ENCODE measurements at regions not wholly inside any gene's neighbourhood (a gene's known extent, or its start where the extent isn't known, plus 50 kb on each side); places are given as distances from the start of the nearest gene placed in this dataset.
"Not testable (repeated sequence)": the region's sequence is repeated elsewhere in the genome, so short reads cannot be mapped to it uniquely, and the experiment has no call there.

DNA sequence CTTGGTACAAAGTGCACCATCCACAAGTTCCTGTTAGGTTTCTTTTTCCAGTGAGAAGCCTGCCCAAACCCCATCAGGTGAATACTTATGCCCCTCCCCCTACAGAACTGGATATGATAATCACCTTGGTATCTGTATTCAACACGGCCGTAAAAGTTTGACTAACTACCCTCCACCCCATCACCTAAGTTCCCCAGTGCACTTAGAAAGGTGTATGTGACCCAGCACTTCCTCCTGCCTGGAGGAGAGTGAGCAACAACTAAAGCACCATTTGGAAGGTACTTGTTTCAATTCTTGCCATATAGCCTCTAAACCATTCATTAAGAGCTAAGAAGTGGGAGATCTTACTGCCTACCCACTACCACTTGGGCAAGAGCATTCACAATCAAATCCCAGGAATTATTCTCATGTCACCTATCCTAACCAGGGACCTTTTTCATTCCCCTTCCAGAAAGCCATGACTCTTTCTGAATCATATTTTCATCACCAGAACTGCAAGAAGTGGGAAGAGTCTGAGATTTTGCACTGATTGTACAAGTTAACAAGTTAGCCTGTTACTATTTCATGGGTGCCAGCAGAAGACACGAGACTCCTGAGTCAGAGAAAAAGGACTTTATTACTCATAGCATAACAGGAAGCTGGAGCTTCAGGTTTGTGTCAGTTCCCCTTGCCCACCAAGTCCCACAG lies 53.5 kb upstream of the NDUFV2 start:
- intact Hi-C loops (cut with DNase I, micrococcal nuclease): no loop called here
- Histone ChIP-seq H3K4me1 (ENCODE audit: low read depth) (no peaks in the 10 kb centered on the region), H3K9me3 (peaks cover 23% of the 10 kb centered on the region), H3K4me3 (no peak overlapping the region), H3K36me3 (ENCODE audit: low read depth) (no peaks in the 10 kb centered on the region)
- DNase-seq (no peak), ATAC-seq (peak; percentile 81)
- TF ChIP-seq, protein P1, sequence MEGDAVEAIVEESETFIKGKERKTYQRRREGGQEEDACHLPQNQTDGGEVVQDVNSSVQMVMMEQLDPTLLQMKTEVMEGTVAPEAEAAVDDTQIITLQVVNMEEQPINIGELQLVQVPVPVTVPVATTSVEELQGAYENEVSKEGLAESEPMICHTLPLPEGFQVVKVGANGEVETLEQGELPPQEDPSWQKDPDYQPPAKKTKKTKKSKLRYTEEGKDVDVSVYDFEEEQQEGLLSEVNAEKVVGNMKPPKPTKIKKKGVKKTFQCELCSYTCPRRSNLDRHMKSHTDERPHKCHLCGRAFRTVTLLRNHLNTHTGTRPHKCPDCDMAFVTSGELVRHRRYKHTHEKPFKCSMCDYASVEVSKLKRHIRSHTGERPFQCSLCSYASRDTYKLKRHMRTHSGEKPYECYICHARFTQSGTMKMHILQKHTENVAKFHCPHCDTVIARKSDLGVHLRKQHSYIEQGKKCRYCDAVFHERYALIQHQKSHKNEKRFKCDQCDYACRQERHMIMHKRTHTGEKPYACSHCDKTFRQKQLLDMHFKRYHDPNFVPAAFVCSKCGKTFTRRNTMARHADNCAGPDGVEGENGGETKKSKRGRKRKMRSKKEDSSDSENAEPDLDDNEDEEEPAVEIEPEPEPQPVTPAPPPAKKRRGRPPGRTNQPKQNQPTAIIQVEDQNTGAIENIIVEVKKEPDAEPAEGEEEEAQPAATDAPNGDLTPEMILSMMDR (IDR thresholded peaks at IDR 0.05): no peak

DNA sequence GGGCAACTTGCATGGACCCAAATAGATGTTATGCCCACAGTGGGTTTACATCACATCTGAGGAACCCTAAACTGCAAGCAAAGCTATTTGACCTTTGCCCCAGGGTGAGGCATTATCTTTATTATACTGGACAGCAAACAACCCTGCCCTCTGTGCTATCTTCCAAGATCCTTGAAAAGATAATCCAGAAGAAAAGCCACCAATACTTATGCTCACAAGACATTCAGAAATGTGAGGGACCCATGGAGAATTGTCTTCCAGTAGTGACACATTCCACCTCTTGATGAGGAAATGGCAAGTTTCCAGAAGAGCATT lies 53.0 kb upstream of the NDUFV2 start:
- TF ChIP-seq, protein P1 (IDR thresholded peaks at IDR 0.05): no peak
- DNase-seq: no peak
- peak; percentile 79 for ATAC-seq
- H3K4me3 ChIP-seq: no peak overlapping the region
- no peaks in the 10 kb centered on the region for H3K36me3 ChIP-seq (ENCODE audit: low read depth)
- intact Hi-C loops (cut with DNase I, micrococcal nuclease): no loop called here
- peaks cover 23% of the 10 kb centered on the region for H3K9me3 ChIP-seq
- no peaks in the 10 kb centered on the region for H3K4me1 ChIP-seq (ENCODE audit: low read depth)

DNA sequence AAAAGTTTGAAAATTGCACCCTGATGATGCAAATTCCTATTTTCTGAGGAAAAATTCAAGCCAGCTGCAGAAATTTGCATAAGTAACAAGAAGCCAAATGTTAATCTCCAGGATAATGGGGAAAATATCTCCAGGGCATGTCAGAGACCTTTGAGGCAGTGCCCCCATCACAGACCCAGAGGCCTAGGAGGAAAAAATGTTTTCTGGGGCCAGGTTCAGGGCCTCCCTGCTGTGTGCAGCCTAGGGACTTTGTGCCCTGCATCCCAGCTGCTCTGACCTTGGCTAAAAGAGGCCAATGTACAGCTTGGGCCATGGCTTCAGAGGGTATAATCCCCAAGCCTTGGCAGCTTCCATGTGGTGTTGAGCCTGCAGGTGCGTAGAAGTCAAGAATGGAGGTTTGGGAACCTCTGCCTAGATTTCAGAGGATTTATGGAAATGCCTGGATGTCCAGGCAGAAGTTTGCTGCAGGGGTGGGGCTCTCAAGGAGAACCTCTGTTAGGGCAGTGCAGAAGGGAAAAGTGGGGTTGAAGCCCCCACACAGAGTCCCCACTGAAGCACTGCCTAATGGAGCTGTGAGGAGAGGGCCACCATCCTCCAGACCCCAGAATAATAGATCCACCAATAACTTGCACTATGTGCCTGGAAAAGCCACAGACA lies 51.7 kb upstream of the NDUFV2 start:
- DNase-seq; ATAC-seq; H3K4me3 ChIP-seq; H3K36me3 ChIP-seq (ENCODE audit: low read depth); H3K4me1 ChIP-seq (ENCODE audit: low read depth); intact Hi-C loops (cut with DNase I, micrococcal nuclease): not testable (repeated sequence)
- peaks cover 23% of the 10 kb centered on the region for H3K9me3 ChIP-seq
